SK-N-SH (cell line): ENCODE measurements at regions not wholly inside any gene's neighbourhood (a gene's known extent, or its start where the extent isn't known, plus 50 kb on each side); places are given as distances from the start of the nearest gene placed in this dataset.

ENCODE experiments used
- CTCF ChIA-PET: fragments of 300-600, 350-600 bp; formaldehyde crosslinking; extraction: SDS; loops from one replicate; lab custom pipeline; 2021; lab: Yijun Ruan, JAX
- POLR2A ChIA-PET: fragments of 350-600 bp; sonication (Branson Sonifier 250); formaldehyde crosslinking; extraction: SDS; loops from one replicate; lab custom pipeline; 2020; ENCODE audit warnings: antibody characterized with exemption, inconsistent platforms; lab: Yijun Ruan, JAX
- DNase-seq: peaks from one replicate; pipeline ENCODE4 v3.0.0; 2012
- H2AFZ ChIP-seq: fragments of 200-600 bp; sonication (generic); 2 replicates; pipeline ENCODE4 v1.8.1; 2016; ENCODE audit warnings: antibody characterized with exemption, mild to moderate bottlenecking, low read depth
- H3F3A ChIP-seq: fragments of 200-600 bp; sonication (generic); replicated peaks from 2 replicates; pipeline ENCODE3; 2016; ENCODE audit warnings: antibody characterized with exemption, mild to moderate bottlenecking; ENCODE audit not compliant: insufficient read depth
- H3K27ac ChIP-seq, 2 experiments: fragments of 200-500 bp in 1 of 2; fragments of 200-600 bp in 1 of 2; sonication (Bioruptor generic) in 1 of 2; sonication (generic), shearing (Covaris generic) in 1 of 2; 2 replicates each; pipeline versions ENCODE4 v1.5.1 to v1.6.1; 2014 to 2016; ENCODE audit warnings: low read depth in 2 of 2, inconsistent platforms in 1 of 2, low read length in 1 of 2, mild to moderate bottlenecking in 1 of 2, mixed read lengths in 1 of 2
- H3K27me3 ChIP-seq: fragments of 200-600 bp; sonication (generic), shearing (Covaris generic); 2 replicates; pipeline ENCODE4 v1.6.1; 2016; ENCODE audit warnings: mixed run types; ENCODE audit not compliant: insufficient read depth
- H3K36me3 ChIP-seq, 2 experiments: fragments of 200-500 bp in 1 of 2; fragments of 200-600 bp in 1 of 2; sonication (Bioruptor generic) in 1 of 2; sonication (generic) in 1 of 2; replicated peaks in 1 of 2; 2 replicates each; pipeline versions ENCODE3 to v1.5.1; 2014 to 2016; ENCODE audit warnings: low read length in 1 of 2, mild to moderate bottlenecking in 1 of 2; ENCODE audit not compliant: insufficient read depth in 2 of 2, control insufficient read depth in 1 of 2
- H3K4me1 ChIP-seq, 2 experiments: fragments of 200-500 bp in 1 of 2; fragments of 200-600 bp in 1 of 2; sonication (Bioruptor generic) in 1 of 2; sonication (generic), shearing (Covaris generic) in 1 of 2; 2 replicates each; pipeline versions ENCODE4 v1.5.1 to v1.6.1; 2014 to 2016; ENCODE audit warnings: low read depth in 1 of 2, low read length in 1 of 2, mixed run types in 1 of 2; ENCODE audit not compliant: insufficient read depth in 2 of 2, control insufficient read depth in 1 of 2
- H3K4me2 ChIP-seq: fragments of 200-600 bp; sonication (generic), shearing (Covaris generic); 2 replicates; pipeline ENCODE4 v1.6.1; 2017; ENCODE audit warnings: mixed run types
- H3K4me3 ChIP-seq, 2 experiments: fragments of 200-500 bp in 1 of 2; fragments of 200-600 bp in 1 of 2; sonication (Bioruptor generic) in 1 of 2; sonication (generic), shearing (Covaris generic) in 1 of 2; 2 replicates each; pipeline versions ENCODE4 v1.5.1 to v1.8.1; 2014 to 2016; ENCODE audit warnings: low read depth in 2 of 2, inconsistent platforms in 1 of 2, low read length in 1 of 2, mild to moderate bottlenecking in 1 of 2, mixed read lengths in 1 of 2, moderate library complexity in 1 of 2
- H3K79me2 ChIP-seq: fragments of 200-600 bp; sonication (generic); 2 replicates; pipeline ENCODE4 v1.8.1; 2017; ENCODE audit warnings: mild to moderate bottlenecking; ENCODE audit not compliant: insufficient read depth
- H3K9ac ChIP-seq: fragments of 200-600 bp; sonication (generic); 2 replicates; pipeline ENCODE4 v1.6.1; 2017; ENCODE audit warnings: mixed run types
- H3K9me2 ChIP-seq: fragments of 200-600 bp; sonication (generic); 2 replicates; pipeline ENCODE4 v1.6.1; 2017; ENCODE audit warnings: mixed run types
- H3K9me3 ChIP-seq: fragments of 200-600 bp; sonication (generic); 2 replicates; pipeline ENCODE4 v1.6.1; 2017; ENCODE audit warnings: mixed run types, mild to moderate bottlenecking, moderate library complexity
- H4K20me1 ChIP-seq: fragments of 200-600 bp; sonication (generic); 2 replicates; pipeline ENCODE4 v1.6.1; 2017; ENCODE audit warnings: mild to moderate bottlenecking, mixed run types; ENCODE audit not compliant: insufficient read depth
- EP300 ChIP-seq, 2 experiments: IDR thresholded peaks; 2 replicates each; pipeline versions ENCODE4 v1.4.0 to v1.6.1; 2012; ENCODE audit warnings: borderline replicate concordance in 1 of 2, low read depth in 1 of 2, low read length in 1 of 2
- EZH2phosphoT487 ChIP-seq: fragments of 200-600 bp; sonication (generic); IDR thresholded peaks from 2 replicates; pipeline ENCODE4 v1.6.1; 2017; ENCODE audit warnings: low read depth, mixed run types, mild to moderate bottlenecking, antibody characterized with exemption, moderate library complexity, borderline replicate concordance
- FOSL2 ChIP-seq: IDR thresholded peaks from 2 replicates; pipeline ENCODE4 v1.4.0; 2012; ENCODE audit warnings: low read depth, mild to moderate bottlenecking, moderate library complexity, borderline replicate concordance
- MEF2A ChIP-seq: IDR thresholded peaks from 2 replicates; pipeline ENCODE4 v1.4.0; 2012; ENCODE audit warnings: low read depth, borderline replicate concordance
- NFIC ChIP-seq: IDR thresholded peaks from 2 replicates; pipeline ENCODE4 v1.4.0; 2012; ENCODE audit warnings: borderline replicate concordance
- POLR2AphosphoS5 ChIP-seq: IDR thresholded peaks from 2 replicates; pipeline ENCODE4 v1.6.1; 2012; ENCODE audit warnings: low read depth, low read length
- RAD21 ChIP-seq: IDR thresholded peaks from 2 replicates; pipeline ENCODE4 v1.6.1; 2012; ENCODE audit warnings: mild to moderate bottlenecking, low read length
- RFX5 ChIP-seq: IDR thresholded peaks from 2 replicates; pipeline ENCODE4 v1.6.1; 2012; ENCODE audit warnings: mild to moderate bottlenecking, improper control_type of control experiment, low read length
- RXRA ChIP-seq: IDR thresholded peaks from 2 replicates; pipeline ENCODE4 v1.4.0; 2012; ENCODE audit warnings: low read depth, mild to moderate bottlenecking, borderline replicate concordance
- SIN3A ChIP-seq: IDR thresholded peaks from 2 replicates; pipeline ENCODE4 v1.6.1; 2012; ENCODE audit warnings: low read depth, mild to moderate bottlenecking, low read length, moderate library complexity, borderline replicate concordance
- SMC3 ChIP-seq: IDR thresholded peaks from 2 replicates; pipeline ENCODE4 v1.6.1; 2012; ENCODE audit warnings: low read depth, low read length, improper control_type of control experiment
- TCF12 ChIP-seq: IDR thresholded peaks from 2 replicates; pipeline ENCODE4 v1.4.0; 2012
- TEAD4 ChIP-seq: IDR thresholded peaks from 2 replicates; pipeline ENCODE4 v1.4.0; 2012; ENCODE audit warnings: mild to moderate bottlenecking, borderline replicate concordance; ENCODE audit not compliant: insufficient read depth
- WGBS: methylation state at CpG from one replicate; pipeline ENCODE4 v1.1.6; 2017; ENCODE audit warnings: low lambda C conversion rate; 5-methylcytosine and 5-hydroxymethylcytosine counted together
- TF ChIP-seq, protein P1 (sequence below): IDR thresholded peaks from 2 replicates; pipeline ENCODE4 v1.6.1; 2012; ENCODE audit warnings: mild to moderate bottlenecking, low read depth, low read length, moderate library complexity
- TF ChIP-seq, protein P2 (sequence below): fragments of 150-350 bp; IDR thresholded peaks from 2 replicates; pipeline ENCODE4 v1.6.1; 2016; ENCODE audit warnings: mild to moderate bottlenecking, low read depth, low read length
- TF ChIP-seq, protein P3 (sequence below): IDR thresholded peaks from 2 replicates; pipeline ENCODE4 v1.4.0; 2012; ENCODE audit warnings: low read depth, borderline replicate concordance
- TF ChIP-seq, protein P4 (sequence below): IDR thresholded peaks from 2 replicates; pipeline ENCODE4 v1.4.0; 2012; ENCODE audit warnings: low read depth
- TF ChIP-seq, protein P5 (sequence below): fragments of 200-600 bp; sonication (generic); IDR thresholded peaks from 2 replicates; pipeline ENCODE4 v1.6.1; 2017; ENCODE audit warnings: antibody characterized with exemption, mild to moderate bottlenecking, moderate library complexity

DNA sequence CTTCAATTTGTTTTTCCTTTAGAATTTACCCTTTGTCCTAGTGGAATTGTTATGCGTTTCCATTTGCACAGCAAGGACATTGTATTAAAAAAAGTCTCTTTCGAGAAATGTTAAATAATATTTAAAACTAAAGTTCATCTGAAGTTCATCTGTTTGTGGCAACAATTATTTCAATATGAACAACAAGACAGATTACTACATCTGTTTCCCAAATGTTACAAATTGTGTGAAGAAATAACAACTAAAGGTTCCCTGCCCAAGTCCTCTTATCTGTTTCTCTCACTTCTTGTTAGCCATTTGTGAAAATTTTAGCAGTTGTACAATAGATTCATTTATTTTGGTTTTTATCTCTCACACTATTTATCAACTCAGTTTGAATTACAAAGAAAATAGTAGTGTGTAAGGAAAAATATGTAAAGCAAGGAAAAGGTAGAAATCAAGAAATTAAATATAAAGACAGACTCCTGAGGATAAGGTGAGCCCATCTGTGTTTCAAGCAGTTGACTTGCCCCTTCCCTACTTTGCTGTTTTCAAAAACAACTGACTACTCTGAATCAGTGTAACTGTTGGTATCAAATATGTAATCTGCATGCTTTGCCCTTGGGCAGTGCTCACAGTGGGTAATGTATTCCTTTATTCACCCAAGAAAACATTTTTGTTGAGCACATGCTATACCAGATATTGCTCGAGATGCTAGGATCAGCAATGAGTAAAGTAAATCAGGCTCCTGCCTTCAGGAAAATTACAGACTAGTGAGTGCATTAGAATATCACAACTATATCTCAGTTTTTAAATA lies 118.9 kb upstream of the PCDH7 start:
- H3K9me3 ChIP-seq: no peaks in the 10 kb centered on the region
- no peak overlapping the region for H3K9ac ChIP-seq
- ChIA-PET POLR2A (no interaction called here), CTCF (no interaction called here)
- no peaks in the 10 kb centered on the region for H4K20me1 ChIP-seq
- no peak overlapping the region for H3K27ac ChIP-seq
- 38% methylated on average over 3 of the region's 3 CpGs for WGBS
- H2AFZ ChIP-seq: no peak overlapping the region
- H3K4me1 ChIP-seq: peaks cover 0 to 11% of the 10 kb centered on the region in 2 experiments; a peak in 1 of 4 replicates
- no peaks in the 10 kb centered on the region for H3K36me3 ChIP-seq
- H3K27me3 ChIP-seq: no peaks in the 10 kb centered on the region
- no peaks in the 10 kb centered on the region for H3K9me2 ChIP-seq
- H3K79me2 ChIP-seq: no peaks in the 10 kb centered on the region
- H3K4me2 ChIP-seq: no peak overlapping the region
- DNase-seq: no peak
- TF ChIP-seq POLR2AphosphoS5: no peak
- TF ChIP-seq EP300 (IDR thresholded peaks at IDR 0.05; ENCODE audit: borderline replicate concordance in 1 of 2, low read depth in 1 of 2, low read length in 1 of 2): no peak
- no peak for TF ChIP-seq SIN3A
- TF ChIP-seq, protein P1, sequence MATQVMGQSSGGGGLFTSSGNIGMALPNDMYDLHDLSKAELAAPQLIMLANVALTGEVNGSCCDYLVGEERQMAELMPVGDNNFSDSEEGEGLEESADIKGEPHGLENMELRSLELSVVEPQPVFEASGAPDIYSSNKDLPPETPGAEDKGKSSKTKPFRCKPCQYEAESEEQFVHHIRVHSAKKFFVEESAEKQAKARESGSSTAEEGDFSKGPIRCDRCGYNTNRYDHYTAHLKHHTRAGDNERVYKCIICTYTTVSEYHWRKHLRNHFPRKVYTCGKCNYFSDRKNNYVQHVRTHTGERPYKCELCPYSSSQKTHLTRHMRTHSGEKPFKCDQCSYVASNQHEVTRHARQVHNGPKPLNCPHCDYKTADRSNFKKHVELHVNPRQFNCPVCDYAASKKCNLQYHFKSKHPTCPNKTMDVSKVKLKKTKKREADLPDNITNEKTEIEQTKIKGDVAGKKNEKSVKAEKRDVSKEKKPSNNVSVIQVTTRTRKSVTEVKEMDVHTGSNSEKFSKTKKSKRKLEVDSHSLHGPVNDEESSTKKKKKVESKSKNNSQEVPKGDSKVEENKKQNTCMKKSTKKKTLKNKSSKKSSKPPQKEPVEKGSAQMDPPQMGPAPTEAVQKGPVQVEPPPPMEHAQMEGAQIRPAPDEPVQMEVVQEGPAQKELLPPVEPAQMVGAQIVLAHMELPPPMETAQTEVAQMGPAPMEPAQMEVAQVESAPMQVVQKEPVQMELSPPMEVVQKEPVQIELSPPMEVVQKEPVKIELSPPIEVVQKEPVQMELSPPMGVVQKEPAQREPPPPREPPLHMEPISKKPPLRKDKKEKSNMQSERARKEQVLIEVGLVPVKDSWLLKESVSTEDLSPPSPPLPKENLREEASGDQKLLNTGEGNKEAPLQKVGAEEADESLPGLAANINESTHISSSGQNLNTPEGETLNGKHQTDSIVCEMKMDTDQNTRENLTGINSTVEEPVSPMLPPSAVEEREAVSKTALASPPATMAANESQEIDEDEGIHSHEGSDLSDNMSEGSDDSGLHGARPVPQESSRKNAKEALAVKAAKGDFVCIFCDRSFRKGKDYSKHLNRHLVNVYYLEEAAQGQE: no peak
- no peak for TF ChIP-seq FOSL2
- TF ChIP-seq TEAD4: no peak
- TF ChIP-seq, protein P2, sequence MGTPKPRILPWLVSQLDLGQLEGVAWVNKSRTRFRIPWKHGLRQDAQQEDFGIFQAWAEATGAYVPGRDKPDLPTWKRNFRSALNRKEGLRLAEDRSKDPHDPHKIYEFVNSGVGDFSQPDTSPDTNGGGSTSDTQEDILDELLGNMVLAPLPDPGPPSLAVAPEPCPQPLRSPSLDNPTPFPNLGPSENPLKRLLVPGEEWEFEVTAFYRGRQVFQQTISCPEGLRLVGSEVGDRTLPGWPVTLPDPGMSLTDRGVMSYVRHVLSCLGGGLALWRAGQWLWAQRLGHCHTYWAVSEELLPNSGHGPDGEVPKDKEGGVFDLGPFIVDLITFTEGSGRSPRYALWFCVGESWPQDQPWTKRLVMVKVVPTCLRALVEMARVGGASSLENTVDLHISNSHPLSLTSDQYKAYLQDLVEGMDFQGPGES: no peak
- no peak for TF ChIP-seq RFX5
- TF ChIP-seq RXRA: no peak
- no peak for TF ChIP-seq TCF12
- TF ChIP-seq RAD21: no peak
- no peaks in the 10 kb centered on the region for H3F3A ChIP-seq
- no peak overlapping the region for H3K4me3 ChIP-seq

DNA sequence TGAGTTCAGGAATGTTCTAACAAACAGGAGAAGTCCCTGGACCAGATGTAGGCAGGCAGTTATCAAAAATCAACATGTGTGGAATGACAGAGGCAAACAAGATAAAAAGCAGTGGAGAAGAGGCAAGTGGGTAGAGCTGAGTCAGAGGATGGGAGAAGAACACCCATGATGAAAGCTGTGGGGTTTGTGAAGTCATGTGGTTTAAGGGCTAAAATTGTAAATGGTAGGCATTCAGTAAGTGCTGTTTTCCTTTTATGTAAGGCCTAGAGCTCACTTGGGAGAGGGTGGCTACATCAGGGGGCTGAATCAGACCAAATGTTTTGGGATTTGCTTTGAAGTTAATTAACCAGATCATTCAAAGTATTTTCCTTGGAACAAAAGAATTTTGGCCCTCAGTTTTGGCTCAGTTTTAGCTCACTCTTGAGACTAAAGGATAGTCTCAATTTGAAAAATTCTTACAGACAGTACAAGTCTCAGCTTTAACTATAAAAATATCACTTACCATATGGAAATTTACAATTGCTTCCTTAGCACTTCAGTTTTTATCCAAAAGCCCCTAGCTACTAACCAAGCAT lies 114.5 kb upstream of the PCDH7 start:
- CTCF ChIA-PET: no interaction called here

More for the DNA sequence above, 114.5 kb upstream of the PCDH7 start:
- no peak overlapping the region for H3K9ac ChIP-seq
- no peak overlapping the region for H3K27ac ChIP-seq
- no peak overlapping the region for H2AFZ ChIP-seq
- no peak for DNase-seq
- POLR2A ChIA-PET: no interaction called here
- H3K9me2 ChIP-seq: no peaks in the 10 kb centered on the region
- no peaks in the 10 kb centered on the region for H3K79me2 ChIP-seq
- TF ChIP-seq, protein P3, sequence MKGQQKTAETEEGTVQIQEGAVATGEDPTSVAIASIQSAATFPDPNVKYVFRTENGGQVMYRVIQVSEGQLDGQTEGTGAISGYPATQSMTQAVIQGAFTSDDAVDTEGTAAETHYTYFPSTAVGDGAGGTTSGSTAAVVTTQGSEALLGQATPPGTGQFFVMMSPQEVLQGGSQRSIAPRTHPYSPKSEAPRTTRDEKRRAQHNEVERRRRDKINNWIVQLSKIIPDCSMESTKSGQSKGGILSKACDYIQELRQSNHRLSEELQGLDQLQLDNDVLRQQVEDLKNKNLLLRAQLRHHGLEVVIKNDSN: no peak
- no peak for TF ChIP-seq FOSL2
- TF ChIP-seq, protein P4, sequence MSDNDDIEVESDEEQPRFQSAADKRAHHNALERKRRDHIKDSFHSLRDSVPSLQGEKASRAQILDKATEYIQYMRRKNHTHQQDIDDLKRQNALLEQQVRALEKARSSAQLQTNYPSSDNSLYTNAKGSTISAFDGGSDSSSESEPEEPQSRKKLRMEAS: no peak
- TF ChIP-seq NFIC: no peak
- no peak for TF ChIP-seq EP300 (IDR thresholded peaks at IDR 0.05; ENCODE audit: borderline replicate concordance in 1 of 2, low read depth in 1 of 2, low read length in 1 of 2)
- TF ChIP-seq, protein P5, sequence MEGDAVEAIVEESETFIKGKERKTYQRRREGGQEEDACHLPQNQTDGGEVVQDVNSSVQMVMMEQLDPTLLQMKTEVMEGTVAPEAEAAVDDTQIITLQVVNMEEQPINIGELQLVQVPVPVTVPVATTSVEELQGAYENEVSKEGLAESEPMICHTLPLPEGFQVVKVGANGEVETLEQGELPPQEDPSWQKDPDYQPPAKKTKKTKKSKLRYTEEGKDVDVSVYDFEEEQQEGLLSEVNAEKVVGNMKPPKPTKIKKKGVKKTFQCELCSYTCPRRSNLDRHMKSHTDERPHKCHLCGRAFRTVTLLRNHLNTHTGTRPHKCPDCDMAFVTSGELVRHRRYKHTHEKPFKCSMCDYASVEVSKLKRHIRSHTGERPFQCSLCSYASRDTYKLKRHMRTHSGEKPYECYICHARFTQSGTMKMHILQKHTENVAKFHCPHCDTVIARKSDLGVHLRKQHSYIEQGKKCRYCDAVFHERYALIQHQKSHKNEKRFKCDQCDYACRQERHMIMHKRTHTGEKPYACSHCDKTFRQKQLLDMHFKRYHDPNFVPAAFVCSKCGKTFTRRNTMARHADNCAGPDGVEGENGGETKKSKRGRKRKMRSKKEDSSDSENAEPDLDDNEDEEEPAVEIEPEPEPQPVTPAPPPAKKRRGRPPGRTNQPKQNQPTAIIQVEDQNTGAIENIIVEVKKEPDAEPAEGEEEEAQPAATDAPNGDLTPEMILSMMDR: no peak
- TF ChIP-seq SMC3: no peak
- no peak for TF ChIP-seq MEF2A
- TF ChIP-seq EZH2phosphoT487: no peak
- H3K27me3 ChIP-seq: no peaks in the 10 kb centered on the region
- no peak overlapping the region for H3K4me3 ChIP-seq
- H3K4me2 ChIP-seq: no peak overlapping the region
- H4K20me1 ChIP-seq: no peaks in the 10 kb centered on the region
- no peaks in the 10 kb centered on the region for H3F3A ChIP-seq
- H3K36me3 ChIP-seq: no peaks in the 10 kb centered on the region
- peaks cover 0 to 9% of the 10 kb centered on the region in 2 experiments; a peak in 1 of 4 replicates for H3K4me1 ChIP-seq
- H3K9me3 ChIP-seq: no peaks in the 10 kb centered on the region
